H9 (cell line): ENCODE measurements at regions not wholly inside any gene's neighbourhood (a gene's known extent, or its start where the extent isn't known, plus 50 kb on each side); places are given as distances from the start of the nearest gene placed in this dataset.

Experiments
- DNase-seq: peaks from one replicate; pipeline ENCODE4 v3.0.0-alpha.2; 2017
- H2AFZ ChIP-seq: one replicate; pipeline ENCODE4 v1.6.1; 2013; ENCODE audit warnings: mild to moderate bottlenecking, low read length, control low read depth, moderate library complexity
- H2AK5ac ChIP-seq: 2 replicates; pipeline ENCODE4 v1.6.1; 2013; ENCODE audit warnings: low read length, control low read depth, mixed read lengths; ENCODE audit not compliant: insufficient read length
- H2BK120ac ChIP-seq: one replicate; pipeline ENCODE4 v1.6.1; 2013; ENCODE audit warnings: low read depth, mild to moderate bottlenecking, low read length, control low read depth, inconsistent platforms; ENCODE audit not compliant: poor library complexity, severe bottlenecking
- H2BK12ac ChIP-seq: 2 replicates; pipeline ENCODE4 v1.6.1; 2013; ENCODE audit warnings: low read length, control low read depth, mixed read lengths, low read depth; ENCODE audit not compliant: insufficient read length
- H2BK15ac ChIP-seq: 2 replicates; pipeline ENCODE4 v1.6.1; 2013; ENCODE audit warnings: low read depth, low read length, control low read depth
- H2BK20ac ChIP-seq: one replicate; pipeline ENCODE4 v1.6.1; 2013; ENCODE audit warnings: low read depth, mild to moderate bottlenecking, low read length, control low read depth, inconsistent platforms; ENCODE audit not compliant: poor library complexity, severe bottlenecking
- H2BK5ac ChIP-seq: 2 replicates; pipeline ENCODE4 v1.6.1; 2013; ENCODE audit warnings: low read length, control low read depth, mixed read lengths; ENCODE audit not compliant: insufficient read length
- H3K14ac ChIP-seq: 2 replicates; pipeline ENCODE4 v1.6.1; 2013; ENCODE audit warnings: low read length, control low read depth; ENCODE audit not compliant: insufficient read depth
- H3K18ac ChIP-seq: 2 replicates; pipeline ENCODE4 v1.6.1; 2013; ENCODE audit warnings: low read depth, mild to moderate bottlenecking, mixed read lengths, low read length, control low read depth; ENCODE audit not compliant: insufficient read length
- H3K23ac ChIP-seq: 2 replicates; pipeline ENCODE4 v1.6.1; 2013; ENCODE audit warnings: low read length, control low read depth, mixed read lengths, low read depth; ENCODE audit not compliant: insufficient read length
- H3K23me2 ChIP-seq: 2 replicates; pipeline ENCODE4 v1.6.1; 2013; ENCODE audit warnings: low read depth, mild to moderate bottlenecking, mixed read lengths, low read length, control low read depth; ENCODE audit not compliant: insufficient read length, poor library complexity, severe bottlenecking
- H3K27ac ChIP-seq: 2 replicates; pipeline ENCODE4 v1.5.1; 2013; ENCODE audit warnings: low read length, control low read depth, mixed read lengths, low read depth; ENCODE audit not compliant: insufficient read length
- H3K27me3 ChIP-seq: 2 replicates; pipeline ENCODE4 v1.6.1; 2013; ENCODE audit warnings: low read length, control low read depth, inconsistent platforms; ENCODE audit not compliant: insufficient read depth
- H3K4ac ChIP-seq: 2 replicates; pipeline ENCODE4 v1.6.1; 2013; ENCODE audit warnings: low read depth, mild to moderate bottlenecking, control low read depth, inconsistent platforms, low read length, moderate library complexity
- H3K4me1 ChIP-seq: 2 replicates; pipeline ENCODE4 v1.6.1; 2013; ENCODE audit warnings: low read length, control low read depth, inconsistent platforms; ENCODE audit not compliant: insufficient read depth
- H3K4me2 ChIP-seq: 2 replicates; pipeline ENCODE4 v1.6.1; 2013; ENCODE audit warnings: low read length, control low read depth, mixed read lengths; ENCODE audit not compliant: insufficient read length, insufficient read depth
- H3K56ac ChIP-seq: 2 replicates; pipeline ENCODE4 v1.6.1; 2013; ENCODE audit warnings: low read depth, mild to moderate bottlenecking, mixed read lengths, low read length, control low read depth; ENCODE audit not compliant: insufficient read length
- H3K79me1 ChIP-seq: 2 replicates; pipeline ENCODE4 v1.6.1; 2013; ENCODE audit warnings: low read depth, mild to moderate bottlenecking, moderate library complexity, low read length, control low read depth, inconsistent platforms; ENCODE audit not compliant: insufficient read depth, poor library complexity, severe bottlenecking
- H3K79me2 ChIP-seq: 2 replicates; pipeline ENCODE4 v1.6.1; 2013; ENCODE audit warnings: low read length, control low read depth, inconsistent platforms; ENCODE audit not compliant: insufficient read depth
- H3K9ac ChIP-seq: 2 replicates; pipeline ENCODE4 v1.6.1; 2013; ENCODE audit warnings: low read length, control low read depth, mixed read lengths; ENCODE audit not compliant: insufficient read length; ENCODE audit errors: extremely low read depth
- H3K9me3 ChIP-seq: one replicate; pipeline ENCODE4 v1.6.1; 2013; ENCODE audit warnings: low read depth, low read length, inconsistent platforms; ENCODE audit not compliant: control insufficient read depth
- H3T11ph ChIP-seq: one replicate; pipeline ENCODE4 v1.6.1; 2013; ENCODE audit warnings: mild to moderate bottlenecking, low read length, control low read depth, inconsistent platforms
- H4K20me1 ChIP-seq: one replicate; pipeline ENCODE4 v1.6.1; 2013; ENCODE audit not compliant: control insufficient read depth, insufficient read length, insufficient read depth
- H4K5ac ChIP-seq: 2 replicates; pipeline ENCODE4 v1.6.1; 2013; ENCODE audit warnings: low read depth, mild to moderate bottlenecking, mixed read lengths, low read length, control low read depth; ENCODE audit not compliant: insufficient read length
- H4K8ac ChIP-seq: replicated peaks from 2 replicates; pipeline ENCODE4 v1.6.1; 2013; ENCODE audit warnings: low read length, control low read depth, mixed read lengths, low read depth; ENCODE audit not compliant: insufficient read length
- H4K91ac ChIP-seq: 2 replicates; pipeline ENCODE4 v1.6.1; 2013; ENCODE audit warnings: low read depth, mild to moderate bottlenecking, moderate library complexity, mixed read lengths, low read length, control low read depth; ENCODE audit not compliant: insufficient read length
- H3K27ac Mint-ChIP-seq, 3 experiments: 2 replicates in 2 of 3; 3 replicates in 1 of 3; pipeline ENCODE4 v1.8.0; 2020 to 2021; ENCODE audit warnings: mixed read lengths in 3 of 3, mild to moderate bottlenecking in 1 of 3, moderate library complexity in 1 of 3
- H3K27me3 Mint-ChIP-seq: 2 replicates; pipeline ENCODE4 v1.8.0; 2021; ENCODE audit warnings: low read depth, mild to moderate bottlenecking, moderate library complexity, mixed read lengths
- H3K36me3 Mint-ChIP-seq, 3 experiments: 2 replicates in 2 of 3; 3 replicates in 1 of 3; pipeline ENCODE4 v1.8.0; 2020 to 2021; ENCODE audit warnings: low read depth in 3 of 3, mixed read lengths in 3 of 3; ENCODE audit not compliant: insufficient read depth in 1 of 3
- H3K4me1 Mint-ChIP-seq, 2 experiments: 2 replicates each; pipeline ENCODE4 v1.8.0; 2020; ENCODE audit warnings: mixed read lengths in 2 of 2
- H3K4me3 Mint-ChIP-seq, 2 experiments: 2 replicates in 1 of 2; 3 replicates in 1 of 2; pipeline ENCODE4 v1.8.0; 2020 to 2021; ENCODE audit warnings: mild to moderate bottlenecking in 2 of 2, mixed read lengths in 2 of 2, moderate library complexity in 1 of 2
- H3K9me3 Mint-ChIP-seq, 2 experiments: 2 replicates in 1 of 2; 3 replicates in 1 of 2; pipeline ENCODE4 v1.8.0; 2020; ENCODE audit warnings: mild to moderate bottlenecking in 2 of 2, mixed read lengths in 2 of 2, moderate library complexity in 1 of 2
- WGBS: extraction: QIAGEN DNeasy Blood & Tissue Kit; methylation state at CpG from one replicate; pipeline ENCODE4 v1.1.7; 2013; ENCODE audit warnings: missing lambda C conversion rate, low lambda C conversion rate, mixed read lengths; ENCODE audit not compliant: insufficient read length; ENCODE audit errors: extremely low coverage; 5-methylcytosine and 5-hydroxymethylcytosine counted together
- TF ChIP-seq, protein P1 (sequence below): fragments of 200-600 bp; sonication (generic); conservative IDR thresholded peaks from 3 replicates; pipeline ENCODE4 v1.8.0; 2021; ENCODE audit warnings: antibody characterized with exemption, mild to moderate bottlenecking

- Histone ChIP-seq H3K18ac (no peak overlapping the region), H3K27ac (no peak overlapping the region), H3T11ph (no peak overlapping the region), H2BK15ac (no peak overlapping the region), H2BK20ac (no peak overlapping the region), H4K5ac (no peak overlapping the region), H4K20me1 (no peaks in the 10 kb centered on the region), H3K23me2 (no peaks in the 10 kb centered on the region), H4K8ac (no peak overlapping the region), H4K91ac (no peak overlapping the region), H3K9me3 (no peaks in the 10 kb centered on the region), H3K27me3 (no peaks in the 10 kb centered on the region), H2AK5ac (no peak overlapping the region), H3K4me2 (no peak overlapping the region), H3K14ac (no peak overlapping the region), H2BK5ac (no peak overlapping the region), H2AFZ (no peak overlapping the region), H2BK12ac (no peak overlapping the region), H3K79me2 (no peaks in the 10 kb centered on the region), H3K56ac (no peak overlapping the region), H3K9ac (no peak overlapping the region), H3K79me1 (no peaks in the 10 kb centered on the region), H3K4me1 (no peaks in the 10 kb centered on the region), H2BK120ac (no peak overlapping the region), H3K23ac (no peak overlapping the region), H3K4ac (no peak overlapping the region)
- H3K4me3 Mint-ChIP-seq = no peak overlapping the region
- no peak for DNase-seq
- H3K27ac Mint-ChIP-seq = no peak overlapping the region
- no peaks in the 10 kb centered on the region for H3K27me3 Mint-ChIP-seq
- H3K4me1 Mint-ChIP-seq = no peaks in the 10 kb centered on the region
- WGBS = no CpG with 5 or more reads among the region's 3 CpGs
- peaks cover 8 to 16% (median 12%) of the 10 kb centered on the region in 3 experiments; a peak in 6 of 7 replicates for H3K36me3 Mint-ChIP-seq
- TF ChIP-seq, protein P1, sequence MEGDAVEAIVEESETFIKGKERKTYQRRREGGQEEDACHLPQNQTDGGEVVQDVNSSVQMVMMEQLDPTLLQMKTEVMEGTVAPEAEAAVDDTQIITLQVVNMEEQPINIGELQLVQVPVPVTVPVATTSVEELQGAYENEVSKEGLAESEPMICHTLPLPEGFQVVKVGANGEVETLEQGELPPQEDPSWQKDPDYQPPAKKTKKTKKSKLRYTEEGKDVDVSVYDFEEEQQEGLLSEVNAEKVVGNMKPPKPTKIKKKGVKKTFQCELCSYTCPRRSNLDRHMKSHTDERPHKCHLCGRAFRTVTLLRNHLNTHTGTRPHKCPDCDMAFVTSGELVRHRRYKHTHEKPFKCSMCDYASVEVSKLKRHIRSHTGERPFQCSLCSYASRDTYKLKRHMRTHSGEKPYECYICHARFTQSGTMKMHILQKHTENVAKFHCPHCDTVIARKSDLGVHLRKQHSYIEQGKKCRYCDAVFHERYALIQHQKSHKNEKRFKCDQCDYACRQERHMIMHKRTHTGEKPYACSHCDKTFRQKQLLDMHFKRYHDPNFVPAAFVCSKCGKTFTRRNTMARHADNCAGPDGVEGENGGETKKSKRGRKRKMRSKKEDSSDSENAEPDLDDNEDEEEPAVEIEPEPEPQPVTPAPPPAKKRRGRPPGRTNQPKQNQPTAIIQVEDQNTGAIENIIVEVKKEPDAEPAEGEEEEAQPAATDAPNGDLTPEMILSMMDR = no peak
- peaks cover 27% of the 10 kb centered on the region in 2 experiments for H3K9me3 Mint-ChIP-seq
Observed at GRCh38 chr18:44265437-44265836, 415.3 kb upstream of the SETBP1 start.
